Stimulated activated memory B cell treated with anti-CD40 and anti-IgM and Interleukin-4, amounts not matched to agents 10 μg/mL and 1 μg/mL and 100 μg/mL, for 72 hours (primary cell): ENCODE measurements at regions not wholly inside any gene's neighbourhood (a gene's known extent, or its start where the extent isn't known, plus 50 kb on each side); places are given as distances from the start of the nearest gene placed in this dataset.

Experiments used
- ATAC-seq: fragments of 150-1000 bp; cut with Tn5 transposase; 2 replicates; pipeline ENCODE4 v1.10.0; 2021
- H3K27ac Mint-ChIP-seq: one replicate; pipeline ENCODE4 v1.8.0; 2022; ENCODE audit warnings: mild to moderate bottlenecking, mixed read lengths
- H3K27me3 Mint-ChIP-seq: one replicate; pipeline ENCODE4 v1.8.0; 2022; ENCODE audit warnings: mixed read lengths
- H3K36me3 Mint-ChIP-seq: one replicate; pipeline ENCODE4 v1.8.0; 2022; ENCODE audit warnings: mixed read lengths
- H3K4me1 Mint-ChIP-seq: one replicate; pipeline ENCODE4 v1.8.0; 2022; ENCODE audit warnings: mixed read lengths
- H3K4me3 Mint-ChIP-seq: one replicate; pipeline ENCODE4 v1.8.0; 2022; ENCODE audit warnings: mild to moderate bottlenecking, moderate library complexity, mixed read lengths
- H3K9me3 Mint-ChIP-seq: one replicate; pipeline ENCODE4 v1.8.0; 2022; ENCODE audit warnings: mixed read lengths

DNA sequence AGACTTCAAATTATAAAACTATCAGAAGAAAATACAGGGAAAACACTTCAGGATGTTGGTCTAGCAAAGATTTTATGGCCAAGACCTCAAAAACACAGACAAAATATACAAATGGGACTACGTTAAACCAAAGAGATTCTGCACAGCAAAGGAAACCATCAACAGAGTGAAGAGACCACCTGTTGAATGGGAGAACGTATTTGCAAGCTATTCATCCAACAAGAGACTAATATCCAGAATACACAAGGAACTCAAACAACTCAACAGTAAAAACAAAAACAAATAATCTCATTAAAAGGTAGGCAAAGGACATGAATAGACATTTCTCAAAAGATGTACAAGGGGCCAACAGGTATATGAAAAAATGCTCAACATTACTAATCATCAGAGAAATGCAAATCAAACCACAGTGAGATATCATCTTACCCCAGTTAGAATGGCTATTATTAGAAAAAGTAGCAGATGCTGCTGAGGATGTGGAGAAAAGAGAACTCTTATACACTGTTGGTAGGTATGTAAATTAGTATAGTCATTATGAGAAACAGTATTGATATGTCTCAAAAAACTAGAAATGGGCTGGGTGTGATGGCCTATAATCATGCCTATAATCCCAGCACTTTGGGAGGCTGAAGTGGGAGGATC, 112.6 kb downstream of the LRIG2 start:
- Mint-ChIP-seq H3K4me1 (peaks cover 16% of the 10 kb centered on the region), H3K9me3 (peaks cover 5% of the 10 kb centered on the region), H3K27ac (no peak overlapping the region), H3K36me3 (no peaks in the 10 kb centered on the region), H3K4me3 (no peak overlapping the region), H3K27me3 (no peaks in the 10 kb centered on the region)
- ATAC-seq: peak; percentile 92

GRCh38 chr1:113190078-113190477, 117.1 kb downstream of the LRIG2 start:
- Mint-ChIP-seq H3K9me3 (peaks cover 9% of the 10 kb centered on the region), H3K27ac (peak overlapping the region; percentile 81), H3K4me3 (no peak overlapping the region), H3K27me3 (peaks cover 10% of the 10 kb centered on the region), H3K36me3 (peaks cover 8% of the 10 kb centered on the region), H3K4me1 (peaks cover 37% of the 10 kb centered on the region)
- no peak for ATAC-seq

DNA sequence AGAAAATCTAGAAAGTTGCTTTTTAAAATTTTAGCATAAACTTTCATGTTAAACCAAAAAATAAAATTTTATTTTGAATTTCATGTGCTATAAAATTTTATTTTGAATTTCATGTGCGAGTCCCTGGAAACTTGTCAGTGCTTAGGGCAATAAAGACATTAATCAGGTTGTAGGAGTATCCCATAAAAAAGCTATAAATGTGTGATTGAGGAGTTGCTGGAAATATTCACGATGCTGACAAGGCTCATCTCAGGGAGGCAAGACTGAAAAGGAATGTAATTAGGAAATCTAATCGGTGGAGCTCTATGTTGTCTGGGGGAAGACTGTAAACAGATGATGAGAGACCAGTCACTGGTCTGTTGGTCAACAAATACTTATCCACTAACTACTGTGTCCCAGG, 117.9 kb downstream of the LRIG2 start:
- ATAC-seq: no peak
- peaks cover 9% of the 10 kb centered on the region for H3K9me3 Mint-ChIP-seq
- H3K4me3 Mint-ChIP-seq: peak overlapping the region; percentile 66
- peaks cover 29% of the 10 kb centered on the region for H3K4me1 Mint-ChIP-seq
- peak overlapping the region; percentile 81 for H3K27ac Mint-ChIP-seq
- peaks cover 10% of the 10 kb centered on the region for H3K27me3 Mint-ChIP-seq
- peaks cover 8% of the 10 kb centered on the region for H3K36me3 Mint-ChIP-seq

DNA sequence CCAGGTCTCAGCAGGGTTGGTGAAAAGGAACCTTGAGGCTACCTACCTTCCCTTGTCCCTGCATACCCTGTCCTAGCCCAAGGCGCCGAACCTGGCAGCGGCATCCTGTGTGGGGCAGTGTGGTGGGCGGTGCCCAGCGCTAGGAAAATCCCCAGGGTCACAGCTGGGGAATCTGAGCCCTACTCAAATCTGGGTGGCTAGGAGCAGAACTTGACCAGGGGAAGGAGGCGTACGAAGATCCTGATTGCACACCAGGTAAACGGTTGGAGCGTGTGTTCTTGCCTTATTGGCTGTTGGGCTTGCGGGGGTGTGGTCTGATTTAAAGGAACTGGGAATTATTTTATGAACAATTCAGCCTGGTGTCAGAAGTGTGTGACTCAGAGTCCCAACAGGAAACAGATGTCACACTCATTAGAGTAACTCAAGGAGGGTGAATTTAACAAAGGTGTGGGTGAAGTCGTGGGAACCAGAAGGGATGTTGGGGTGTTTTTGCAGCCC, 118.6 kb downstream of the LRIG2 start:
- peaks cover 7% of the 10 kb centered on the region for H3K9me3 Mint-ChIP-seq
- H3K27me3 Mint-ChIP-seq: peaks cover 10% of the 10 kb centered on the region
- H3K36me3 Mint-ChIP-seq: peaks cover 8% of the 10 kb centered on the region
- ATAC-seq: peak; percentile 90
- H3K4me3 Mint-ChIP-seq: peak overlapping the region; percentile 66
- H3K27ac Mint-ChIP-seq: peak overlapping the region; percentile 81
- H3K4me1 Mint-ChIP-seq: peaks cover 29% of the 10 kb centered on the region

- Mint-ChIP-seq H3K36me3 (peaks cover 8% of the 10 kb centered on the region), H3K9me3 (peaks cover 7% of the 10 kb centered on the region), H3K27ac (peak overlapping the region; percentile 81), H3K4me3 (peak overlapping the region; percentile 66), H3K4me1 (peaks cover 29% of the 10 kb centered on the region), H3K27me3 (peaks cover 10% of the 10 kb centered on the region)
- ATAC-seq: peak; percentile 57
These were observed 119.2 kb downstream of the LRIG2 start for GRCh38 chr1:113192242-113192641.

DNA sequence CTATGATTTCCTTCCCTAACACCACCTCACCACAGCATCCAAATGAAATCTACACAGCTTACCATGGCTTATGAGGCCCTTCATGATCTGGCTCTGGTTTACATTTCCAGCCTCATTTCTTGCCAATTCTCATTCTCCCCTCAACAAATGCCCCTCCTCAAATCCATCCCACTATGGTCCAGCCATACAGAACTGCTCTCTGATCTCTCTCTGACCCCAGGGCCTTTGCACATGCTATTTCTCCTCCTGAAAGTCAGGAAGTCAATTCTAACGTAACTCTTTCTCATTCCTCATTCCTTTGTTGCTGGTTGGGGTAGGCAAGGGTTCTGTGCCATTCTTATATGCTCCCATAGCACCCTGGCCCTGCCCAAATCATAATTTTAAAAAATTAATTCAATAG, 120.0 kb downstream of the LRIG2 start:
- Mint-ChIP-seq H3K36me3 (peaks cover 8% of the 10 kb centered on the region), H3K4me3 (no peak overlapping the region), H3K4me1 (peaks cover 29% of the 10 kb centered on the region), H3K27me3 (peaks cover 10% of the 10 kb centered on the region), H3K27ac (peak overlapping the region; percentile 81), H3K9me3 (peaks cover 7% of the 10 kb centered on the region)
- ATAC-seq: no peak

DNA sequence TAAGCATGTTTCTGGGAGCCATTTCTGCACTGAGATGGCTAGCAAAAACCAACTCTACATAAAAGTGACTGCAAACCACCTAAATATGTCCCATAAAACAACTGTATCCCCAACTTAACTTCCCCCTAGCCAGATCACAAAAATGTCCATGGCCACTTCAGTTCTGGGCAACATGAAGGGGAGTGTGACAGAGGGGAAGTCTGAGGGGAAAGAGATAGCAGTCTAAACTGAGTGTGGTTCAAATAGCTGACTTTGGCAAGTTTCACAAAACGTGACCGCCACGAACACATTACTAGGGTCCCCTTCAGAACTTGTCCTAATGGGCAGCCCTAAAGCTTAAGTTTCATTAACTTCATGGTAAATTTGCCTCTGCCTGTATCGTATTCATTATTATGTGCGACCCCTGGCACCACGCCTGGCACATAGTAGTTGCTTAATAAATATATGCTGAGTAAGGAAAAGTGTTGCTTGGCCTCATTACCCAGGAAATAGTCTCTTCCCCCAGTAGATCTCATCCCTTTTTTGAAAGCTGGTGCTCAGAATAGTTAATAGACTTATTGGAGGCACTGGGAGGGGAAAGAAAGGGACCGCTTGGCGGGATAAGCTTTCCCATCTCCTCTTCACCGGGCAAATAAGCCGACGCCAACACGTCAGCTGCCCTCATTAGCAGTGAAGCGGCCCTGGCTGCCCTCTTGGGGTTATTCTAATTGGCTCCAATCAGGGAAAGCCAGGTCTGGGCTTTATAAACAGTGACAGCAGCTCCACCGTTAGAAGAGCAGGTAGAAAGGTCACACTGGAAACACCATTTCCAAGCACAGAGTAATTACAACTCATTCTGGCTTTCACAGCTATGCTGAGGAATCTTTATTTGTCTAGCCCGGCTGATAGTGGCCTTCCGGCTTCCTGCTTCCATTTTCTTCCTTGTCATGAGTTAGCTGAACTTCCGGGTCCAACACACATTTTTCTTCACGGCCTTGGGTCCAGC, 122.1 kb downstream of the LRIG2 start:
- Mint-ChIP-seq H3K4me3 (no peak overlapping the region), H3K36me3 (peaks cover 8% of the 10 kb centered on the region), H3K27ac (no peak overlapping the region), H3K9me3 (peaks cover 7% of the 10 kb centered on the region), H3K4me1 (peaks cover 29% of the 10 kb centered on the region), H3K27me3 (peaks cover 10% of the 10 kb centered on the region)
- no peak for ATAC-seq

GRCh38 chr1:113197719-113198330, 124.8 kb downstream of the LRIG2 start:
- Mint-ChIP-seq H3K9me3 (peaks cover 6% of the 10 kb centered on the region), H3K36me3 (peaks cover 7% of the 10 kb centered on the region), H3K4me1 (peaks cover 8% of the 10 kb centered on the region), H3K4me3 (no peak overlapping the region), H3K27ac (no peak overlapping the region), H3K27me3 (peaks cover 6% of the 10 kb centered on the region)
- ATAC-seq: no peak

DNA sequence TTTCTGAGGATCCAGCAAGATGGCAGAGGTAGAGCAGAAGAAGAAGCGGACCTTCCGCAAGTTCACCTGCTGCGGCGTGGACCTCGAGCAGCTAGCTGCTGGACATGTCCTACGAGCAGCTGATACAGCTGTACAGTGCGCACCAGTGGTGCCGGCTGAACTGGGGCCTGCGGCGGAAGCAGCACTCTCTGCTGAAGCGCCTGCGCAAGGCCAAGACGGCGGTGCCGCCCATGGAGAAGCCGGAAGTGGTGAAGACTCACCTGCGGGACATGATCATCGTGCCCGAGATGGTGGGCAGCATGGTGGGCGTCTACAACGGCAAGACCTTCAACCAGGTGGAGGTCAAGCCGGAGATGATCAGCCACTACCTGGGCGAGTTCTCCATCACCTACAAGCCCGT, 125.8 kb downstream of the LRIG2 start:
- no peaks in the 10 kb centered on the region for H3K9me3 Mint-ChIP-seq
- H3K36me3 Mint-ChIP-seq: no peaks in the 10 kb centered on the region
- H3K27ac Mint-ChIP-seq: no peak overlapping the region
- no peak for ATAC-seq
- no peaks in the 10 kb centered on the region for H3K27me3 Mint-ChIP-seq
- no peak overlapping the region for H3K4me3 Mint-ChIP-seq
- H3K4me1 Mint-ChIP-seq: no peaks in the 10 kb centered on the region

DNA sequence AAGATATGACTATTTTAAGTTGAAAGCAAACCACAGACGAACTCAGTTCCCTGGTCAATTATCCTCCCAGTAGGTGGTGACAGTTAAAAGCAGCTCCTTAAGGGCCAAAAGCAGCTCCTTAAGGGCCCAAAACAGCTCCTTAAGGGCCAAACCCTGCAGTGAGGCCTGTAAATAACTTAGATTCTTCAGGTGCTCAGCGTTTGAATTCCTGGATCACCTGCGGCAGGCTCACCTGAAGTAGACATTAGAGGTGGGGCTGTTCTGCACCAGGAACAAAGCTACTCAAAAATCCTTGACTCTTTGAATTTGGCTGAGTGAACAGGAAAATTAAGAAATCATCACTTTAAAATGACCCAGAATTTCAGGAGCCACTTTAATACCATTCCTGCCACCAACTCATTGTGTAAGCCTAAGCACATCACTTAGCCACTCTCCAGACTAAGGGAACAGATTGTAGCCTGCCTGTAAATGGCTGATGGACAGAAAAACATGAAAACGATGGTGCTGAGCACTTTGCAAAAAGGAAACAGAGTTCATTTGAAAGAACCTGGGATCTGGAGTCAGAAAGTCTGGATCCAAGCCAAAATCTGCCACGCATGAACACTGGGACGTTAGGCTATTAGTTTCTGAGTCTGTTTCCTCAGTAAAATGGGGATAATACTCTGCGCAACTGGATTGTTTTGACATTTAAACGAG, 126.9 kb downstream of the LRIG2 start:
- H3K27me3 Mint-ChIP-seq: no peaks in the 10 kb centered on the region
- H3K4me3 Mint-ChIP-seq: no peak overlapping the region
- H3K27ac Mint-ChIP-seq: no peak overlapping the region
- ATAC-seq: no peak
- no peaks in the 10 kb centered on the region for H3K9me3 Mint-ChIP-seq
- no peaks in the 10 kb centered on the region for H3K36me3 Mint-ChIP-seq
- no peaks in the 10 kb centered on the region for H3K4me1 Mint-ChIP-seq

DNA sequence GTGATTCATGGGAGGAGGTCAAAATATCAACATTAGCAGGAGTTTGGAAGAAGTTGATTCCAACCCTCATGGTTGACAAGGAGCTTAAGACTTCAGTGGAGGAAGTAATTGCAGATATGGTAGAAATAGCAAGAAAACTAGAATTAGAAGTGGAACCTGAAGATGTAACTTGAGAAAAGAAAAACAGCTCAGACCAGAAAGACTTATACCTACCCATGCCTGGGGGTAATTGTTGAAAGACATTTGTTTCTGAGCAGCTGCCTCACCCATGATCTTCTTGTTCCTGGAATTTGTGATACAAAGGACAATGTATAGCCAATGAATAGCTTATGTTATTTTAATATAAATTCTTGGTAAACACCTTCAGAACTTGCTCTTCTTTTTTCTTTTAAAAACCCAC, 128.6 kb downstream of the LRIG2 start:
- no peaks in the 10 kb centered on the region for H3K9me3 Mint-ChIP-seq
- no peaks in the 10 kb centered on the region for H3K4me1 Mint-ChIP-seq
- no peak overlapping the region for H3K4me3 Mint-ChIP-seq
- ATAC-seq: no peak
- no peak overlapping the region for H3K27ac Mint-ChIP-seq
- H3K27me3 Mint-ChIP-seq: peaks cover under 1% of the 10 kb centered on the region
- H3K36me3 Mint-ChIP-seq: no peaks in the 10 kb centered on the region

DNA sequence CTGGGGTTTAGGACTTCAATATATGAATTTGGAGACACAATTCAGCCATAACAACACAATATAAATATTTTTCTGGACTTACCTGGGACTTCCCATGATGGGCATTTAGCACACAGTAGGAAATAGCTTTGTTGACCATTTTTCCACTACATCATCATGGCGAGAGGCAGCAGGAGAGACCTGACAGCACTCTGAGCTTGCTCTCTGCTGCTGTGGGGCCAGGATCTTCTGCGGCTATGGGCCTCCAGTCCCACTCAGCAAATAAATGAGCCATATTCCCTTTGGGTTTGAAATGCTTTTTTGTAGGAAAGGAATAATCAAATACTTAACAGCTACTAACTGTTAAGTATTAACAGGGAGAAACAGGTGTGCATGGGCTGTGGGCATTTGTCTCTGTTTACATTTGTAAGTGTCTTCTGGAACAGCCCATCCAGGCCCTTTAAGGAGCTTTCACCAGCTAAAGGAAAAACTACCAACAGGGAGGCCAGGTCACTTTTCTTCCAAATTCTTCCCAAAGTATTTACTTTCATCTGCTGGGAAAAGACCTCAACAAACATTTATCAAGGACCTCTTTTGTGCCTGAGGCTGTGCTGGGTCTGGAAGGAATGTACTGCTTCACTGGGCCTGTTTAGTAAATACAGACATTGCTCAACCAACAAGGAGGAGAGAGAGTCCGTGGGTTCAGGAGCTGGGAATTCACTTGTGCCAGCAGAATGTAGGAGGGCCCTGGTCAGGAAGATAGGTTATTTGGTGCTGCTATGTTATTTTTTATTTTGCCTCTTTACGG, 133.2 kb downstream of the LRIG2 start:
- Mint-ChIP-seq H3K27me3 (peaks cover 26% of the 10 kb centered on the region), H3K4me3 (no peak overlapping the region), H3K4me1 (peaks cover 8% of the 10 kb centered on the region), H3K36me3 (no peaks in the 10 kb centered on the region), H3K27ac (no peak overlapping the region), H3K9me3 (no peaks in the 10 kb centered on the region)
- no peak for ATAC-seq

DNA sequence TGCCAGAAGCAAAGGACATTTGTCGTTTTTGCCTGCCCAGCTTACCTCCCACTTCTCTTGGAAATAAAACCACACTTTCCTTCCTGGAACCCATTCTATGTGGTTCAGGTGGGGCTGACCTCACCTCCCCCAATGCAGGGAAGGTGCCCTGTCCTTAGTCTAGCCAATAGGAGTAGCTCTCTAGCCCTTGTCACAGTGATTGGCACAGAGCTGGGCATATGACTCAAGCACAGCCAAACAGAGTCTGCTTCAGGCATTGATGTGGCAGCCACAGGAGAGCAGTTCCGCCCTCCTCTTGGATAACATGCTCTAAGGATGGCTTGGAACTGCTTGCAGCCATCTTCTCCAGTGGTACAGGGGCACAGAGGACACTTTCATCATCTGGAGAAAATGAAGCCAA, 134.0 kb downstream of the LRIG2 start:
- H3K27ac Mint-ChIP-seq: no peak overlapping the region
- ATAC-seq: no peak
- no peaks in the 10 kb centered on the region for H3K9me3 Mint-ChIP-seq
- no peak overlapping the region for H3K4me3 Mint-ChIP-seq
- peaks cover 34% of the 10 kb centered on the region for H3K27me3 Mint-ChIP-seq
- H3K36me3 Mint-ChIP-seq: no peaks in the 10 kb centered on the region
- peaks cover 8% of the 10 kb centered on the region for H3K4me1 Mint-ChIP-seq

DNA sequence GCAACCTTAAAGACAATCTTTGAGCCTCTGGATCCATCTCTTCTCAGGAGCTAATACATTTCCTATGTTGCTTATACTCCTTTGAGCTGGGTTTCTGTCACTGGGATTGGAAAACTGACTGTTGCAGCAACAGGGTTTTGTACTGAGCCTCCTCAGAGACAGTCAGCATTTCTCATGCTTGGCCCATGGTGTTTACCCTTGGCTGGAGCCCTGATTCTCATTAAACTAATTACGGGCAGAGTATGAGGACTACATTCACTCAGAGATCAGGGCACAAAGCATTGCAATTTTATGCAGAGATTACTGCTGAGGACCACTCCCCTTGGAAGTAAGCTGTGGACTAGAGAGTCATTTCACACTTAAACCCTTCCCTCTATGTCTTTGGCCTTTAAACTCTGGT, 134.5 kb downstream of the LRIG2 start:
- Mint-ChIP-seq H3K9me3 (no peaks in the 10 kb centered on the region), H3K27me3 (peaks cover 35% of the 10 kb centered on the region), H3K36me3 (no peaks in the 10 kb centered on the region), H3K4me1 (peaks cover 8% of the 10 kb centered on the region), H3K27ac (no peak overlapping the region), H3K4me3 (no peak overlapping the region)
- ATAC-seq: no peak
